ENCODE measurements at regions not wholly inside any gene's neighbourhood (a gene's known extent, or its start where the extent isn't known, plus 50 kb on each side); places are given as distances from the start of the nearest gene placed in this dataset.
A peak's percentile ranks its signal among the peaks of the same experiment; 100 is the strongest.
"Not testable (repeated sequence)": the region's sequence is repeated elsewhere in the genome, so short reads cannot be mapped to it uniquely, and the experiment has no call there.

- no peak for DNase-seq
These were observed 204.5 kb downstream of the RAB38 start for GRCh38 chr11:87970762-87971161.

- DNase-seq, result no peak
These were observed 207.8 kb downstream of the RAB38 start for GRCh38 chr11:87967459-87967858.

- peak; percentile 30 for DNase-seq
These were observed 208.5 kb downstream of the RAB38 start for GRCh38 chr11:87966694-87967093.

GRCh38 chr11:87966216-87966615 is 209.0 kb downstream of the RAB38 start:
- DNase-seq, result no peak

- DNase-seq, result no peak
These were observed 213.6 kb downstream of the RAB38 start for GRCh38 chr11:87961606-87962005.

- no peak for DNase-seq
These were observed 217.3 kb downstream of the RAB38 start for GRCh38 chr11:87957961-87958360.

GRCh38 chr11:87954476-87954875 is 220.8 kb downstream of the RAB38 start:
- DNase-seq, result no peak

GRCh38 chr11:87942786-87943185 is 232.5 kb downstream of the RAB38 start:
- peak; percentile 20 for DNase-seq

- no peak for DNase-seq
These were observed 241.1 kb downstream of the RAB38 start for GRCh38 chr11:87934182-87934581.

- DNase-seq, result no peak
These were observed 248.8 kb downstream of the RAB38 start for GRCh38 chr11:87926250-87926970.

GRCh38 chr11:87924125-87924524 is 251.1 kb downstream of the RAB38 start:
- no peak for DNase-seq

GRCh38 chr11:87917111-87917510 is 258.1 kb downstream of the RAB38 start:
- no peak for DNase-seq

- no peak for DNase-seq
These were observed 266.1 kb downstream of the RAB38 start for GRCh38 chr11:87909178-87909577.

- no peak for DNase-seq
These were observed 267.2 kb downstream of the RAB38 start for GRCh38 chr11:87908086-87908485.

- DNase-seq, result no peak
These were observed 271.9 kb downstream of the RAB38 start for GRCh38 chr11:87903345-87903744.

- DNase-seq, result no peak
These were observed 273.9 kb downstream of the RAB38 start for GRCh38 chr11:87901341-87901740.

- DNase-seq, result no peak
These were observed 277.3 kb downstream of the RAB38 start for GRCh38 chr11:87897921-87898320.

- no peak for DNase-seq
These were observed 278.2 kb downstream of the RAB38 start for GRCh38 chr11:87897071-87897470.

GRCh38 chr11:87894961-87895360 is 280.3 kb downstream of the RAB38 start:
- DNase-seq, result peak; percentile 17

- DNase-seq, result no peak
These were observed 283.0 kb downstream of the RAB38 start for GRCh38 chr11:87892291-87892690.

- DNase-seq, result no peak
These were observed 286.1 kb downstream of the RAB38 start for GRCh38 chr11:87889126-87889525.

- DNase-seq, result not testable (repeated sequence)
These were observed 290.2 kb downstream of the RAB38 start for GRCh38 chr11:87885084-87885483.

GRCh38 chr11:87879118-87879517 is 296.1 kb downstream of the RAB38 start:
- DNase-seq, result no peak

GRCh38 chr11:87878373-87878825 is 296.8 kb downstream of the RAB38 start:
- peak; percentile 43 for DNase-seq
